DMS 273 (cell line): ENCODE measurements at regions not wholly inside any gene's neighbourhood (a gene's known extent, or its start where the extent isn't known, plus 50 kb on each side); places are given as distances from the start of the nearest gene placed in this dataset.
A peak's percentile ranks its signal among the peaks of the same experiment; 100 is the strongest.
"Not testable (repeated sequence)": the region's sequence is repeated elsewhere in the genome, so short reads cannot be mapped to it uniquely, and the experiment has no call there.

ENCODE experiments used
- DNase-seq: peaks from one replicate; lab custom pipeline; 2025; ENCODE audit not compliant: unreplicated experiment; lab: John Stamatoyannopoulos, UW

- DNase-seq = no peak
These were observed 128.8 kb downstream of the LMNTD1 start for GRCh38 chr12:25424211-25424731.

GRCh38 chr12:25423355-25424050 is 129.6 kb downstream of the LMNTD1 start:
- no peak for DNase-seq

GRCh38 chr12:25422241-25422640 is 130.8 kb downstream of the LMNTD1 start:
- no peak for DNase-seq

- no peak for DNase-seq
These were observed 131.4 kb downstream of the LMNTD1 start for GRCh38 chr12:25421651-25422167.

- no peak for DNase-seq
These were observed 133.0 kb downstream of the LMNTD1 start for GRCh38 chr12:25420116-25420515.

- DNase-seq = no peak
These were observed 133.5 kb downstream of the LMNTD1 start for GRCh38 chr12:25419595-25419994.

GRCh38 chr12:25417071-25417470 is 136.0 kb downstream of the LMNTD1 start:
- DNase-seq = no peak

GRCh38 chr12:25416516-25416915 is 136.6 kb downstream of the LMNTD1 start:
- no peak for DNase-seq

- DNase-seq = no peak
These were observed 138.1 kb downstream of the LMNTD1 start for GRCh38 chr12:25415004-25415403.

- DNase-seq = no peak
These were observed 140.3 kb downstream of the LMNTD1 start for GRCh38 chr12:25412735-25413134.

GRCh38 chr12:25404955-25405354 is 148.1 kb downstream of the LMNTD1 start:
- DNase-seq = no peak

- DNase-seq = no peak
These were observed 151.0 kb upstream of the KRAS start for GRCh38 chr12:25401547-25402345.

GRCh38 chr12:25397001-25397400 is 146.3 kb upstream of the KRAS start:
- no peak for DNase-seq

- DNase-seq = no peak
These were observed 144.5 kb upstream of the KRAS start for GRCh38 chr12:25395227-25395626.

- not testable (repeated sequence) for DNase-seq
These were observed 144.0 kb upstream of the KRAS start for GRCh38 chr12:25394775-25395174.

GRCh38 chr12:25394025-25394424 is 143.3 kb upstream of the KRAS start:
- DNase-seq = no peak

GRCh38 chr12:25391346-25391745 is 140.6 kb upstream of the KRAS start:
- not testable (repeated sequence) for DNase-seq

GRCh38 chr12:25388183-25388582 is 137.5 kb upstream of the KRAS start:
- no peak for DNase-seq

GRCh38 chr12:25387732-25388050 is 137.0 kb upstream of the KRAS start:
- no peak for DNase-seq

GRCh38 chr12:25386831-25387731 is 136.4 kb upstream of the KRAS start:
- peak; percentile 89 for DNase-seq

- DNase-seq = no peak
These were observed 134.1 kb upstream of the KRAS start for GRCh38 chr12:25384893-25385248.
